Calu3 (cell line): ENCODE measurements at regions not wholly inside any gene's neighbourhood (a gene's known extent, or its start where the extent isn't known, plus 50 kb on each side); places are given as distances from the start of the nearest gene placed in this dataset.

Source experiments
- BruUV-seq: library from RNA; stranded (reverse); fragments of 400-500 nt; replicated peaks from 2 replicates; lab custom pipeline; 2021; lab: Mats Ljungman, UMichigan
- CTCF ChIA-PET: fragments of 300-600 bp; sonication (Branson Sonifier 250); formaldehyde crosslinking; loops from one replicate; lab custom pipeline; 2022; ENCODE audit warnings: antibody characterized with exemption; lab: Charles Lee
- DNase-seq: peaks from one replicate; pipeline ENCODE4 v3.0.0; 2022
- H3K27ac Mint-ChIP-seq: one replicate; pipeline ENCODE4 v1.8.0; 2022; ENCODE audit warnings: mixed read lengths; ENCODE audit not compliant: unreplicated experiment
- H3K27me3 Mint-ChIP-seq: one replicate; pipeline ENCODE4 v1.8.0; 2022; ENCODE audit warnings: mixed read lengths; ENCODE audit not compliant: unreplicated experiment
- H3K36me3 Mint-ChIP-seq: one replicate; pipeline ENCODE4 v1.8.0; 2022; ENCODE audit warnings: mild to moderate bottlenecking, moderate library complexity, mixed read lengths; ENCODE audit not compliant: insufficient read depth, unreplicated experiment
- H3K4me1 Mint-ChIP-seq: one replicate; pipeline ENCODE4 v1.8.0; 2022; ENCODE audit warnings: mild to moderate bottlenecking, low read depth, mixed read lengths; ENCODE audit not compliant: unreplicated experiment
- H3K4me3 Mint-ChIP-seq: one replicate; pipeline ENCODE4 v1.8.0; 2022; ENCODE audit warnings: mild to moderate bottlenecking, low read depth, moderate library complexity, mixed read lengths; ENCODE audit not compliant: unreplicated experiment
- H3K9me3 Mint-ChIP-seq: one replicate; pipeline ENCODE4 v1.8.0; 2022; ENCODE audit warnings: low read depth, mixed read lengths; ENCODE audit not compliant: unreplicated experiment
- CTCF ChIP-seq: fragments of 200-600 bp; IDR thresholded peaks from one replicate; pipeline ENCODE4 v1.8.0; 2022; ENCODE audit warnings: antibody characterized with exemption; ENCODE audit not compliant: unreplicated experiment
- intact Hi-C: fragments of 100-400 bp; cut with micrococcal nuclease; formaldehyde crosslinking; loops from one replicate; pipeline ENCODE4 v1.10.0; 2022; ENCODE audit not compliant: unreplicated experiment

- Mint-ChIP-seq H3K9me3 (no peaks in the 10 kb centered on the region), H3K27ac (no peak overlapping the region), H3K4me3 (no peak overlapping the region), H3K36me3 (peaks cover 5% of the 10 kb centered on the region), H3K4me1 (peaks cover 31% of the 10 kb centered on the region), H3K27me3 (no peaks in the 10 kb centered on the region)
- no peak for DNase-seq
- no TSS peak for BruUV-seq
- no peak for TF ChIP-seq CTCF
- intact Hi-C loops: no loop called here
- CTCF ChIA-PET: interaction anchor here (0.6 kb wide), 1 partner anchor 125 kb away, joined by 6 read pairs; no protein-coding TSS in a partner anchor
Observed at GRCh38 chr3:184648636-184649035, 63.2 kb downstream of the MAGEF1 start.

DNA sequence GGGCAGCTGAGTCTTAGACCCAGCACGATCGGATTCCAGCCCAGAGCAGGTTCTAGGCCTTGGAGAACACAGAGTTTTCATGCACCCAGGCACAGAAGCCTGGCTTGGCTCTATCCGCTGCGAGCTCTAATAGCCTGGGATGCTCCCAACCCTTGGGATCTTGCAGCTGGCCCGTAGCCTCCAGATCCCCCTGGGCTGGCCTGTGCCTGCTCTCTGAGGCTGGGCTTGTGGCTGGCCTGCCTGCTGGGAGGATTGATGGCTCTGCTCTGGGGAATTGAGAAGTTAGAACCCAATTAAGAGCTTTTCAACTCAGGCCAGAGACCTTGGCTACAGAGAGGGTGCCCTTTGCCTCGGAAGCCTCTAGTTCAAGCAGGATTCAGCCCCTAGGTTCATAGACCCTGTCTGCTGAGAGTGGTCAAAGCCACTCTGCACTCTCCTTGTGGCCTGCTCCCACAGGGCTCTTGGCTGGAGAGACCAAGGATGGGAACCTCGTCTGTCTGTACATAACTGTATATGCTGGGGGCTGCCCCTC is 64.4 kb downstream of the MAGEF1 start:
- TF ChIP-seq CTCF: no peak
- H3K9me3 Mint-ChIP-seq: no peaks in the 10 kb centered on the region
- DNase-seq: no peak
- no peak overlapping the region for H3K27ac Mint-ChIP-seq
- no peak overlapping the region for H3K4me3 Mint-ChIP-seq
- BruUV-seq: no TSS peak
- H3K27me3 Mint-ChIP-seq: no peaks in the 10 kb centered on the region
- H3K4me1 Mint-ChIP-seq: peaks cover 25% of the 10 kb centered on the region
- intact Hi-C loops: no loop called here
- peaks cover 5% of the 10 kb centered on the region for H3K36me3 Mint-ChIP-seq
- CTCF ChIA-PET: no interaction called here

- Mint-ChIP-seq H3K27ac (peak overlapping the region; percentile 15), H3K27me3 (no peaks in the 10 kb centered on the region), H3K36me3 (peaks cover 5% of the 10 kb centered on the region), H3K9me3 (no peaks in the 10 kb centered on the region), H3K4me3 (no peak overlapping the region), H3K4me1 (peaks cover 13% of the 10 kb centered on the region)
- no peak for TF ChIP-seq CTCF
- no TSS peak for BruUV-seq
- peak; percentile 55 for DNase-seq
- CTCF ChIA-PET: interaction anchor here (0.5 kb wide), 2 partner anchors 70 to 149 kb away, joined by 4 to 6 read pairs; no protein-coding TSS in a partner anchor
- intact Hi-C loops: no loop called here
Observed at GRCh38 chr3:184645336-184645735, 66.5 kb downstream of the MAGEF1 start.

DNA sequence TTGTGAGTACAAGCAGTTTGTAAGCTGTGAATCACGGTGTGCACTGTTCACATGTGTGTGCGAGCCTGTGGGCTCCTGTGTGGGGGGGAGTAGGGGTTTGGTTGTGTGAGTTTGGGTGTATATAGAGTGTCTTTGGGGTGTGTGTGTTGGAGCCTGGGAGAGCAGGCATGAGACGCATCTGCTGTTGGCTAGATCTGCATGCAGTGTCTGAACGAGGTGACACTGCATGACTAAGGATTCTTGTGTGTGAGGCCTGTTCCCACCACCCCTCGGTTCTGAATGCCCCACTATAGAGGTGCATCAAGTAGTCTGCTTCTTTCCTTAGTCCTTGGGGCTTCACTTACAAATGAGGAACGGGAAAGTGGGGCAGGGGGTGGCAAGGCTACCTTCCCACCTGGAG is 68.4 kb downstream of the MAGEF1 start:
- Mint-ChIP-seq H3K4me1 (peaks cover 13% of the 10 kb centered on the region), H3K27ac (no peak overlapping the region), H3K4me3 (no peak overlapping the region), H3K27me3 (no peaks in the 10 kb centered on the region), H3K9me3 (no peaks in the 10 kb centered on the region), H3K36me3 (peaks cover 5% of the 10 kb centered on the region)
- intact Hi-C loops: no loop called here
- CTCF ChIA-PET: no interaction called here
- BruUV-seq: no TSS peak
- DNase-seq: no peak
- TF ChIP-seq CTCF: no peak
